ENCODE measurements at regions not wholly inside any gene's neighbourhood (a gene's known extent, or its start where the extent isn't known, plus 50 kb on each side); places are given as distances from the start of the nearest gene placed in this dataset.

DNA sequence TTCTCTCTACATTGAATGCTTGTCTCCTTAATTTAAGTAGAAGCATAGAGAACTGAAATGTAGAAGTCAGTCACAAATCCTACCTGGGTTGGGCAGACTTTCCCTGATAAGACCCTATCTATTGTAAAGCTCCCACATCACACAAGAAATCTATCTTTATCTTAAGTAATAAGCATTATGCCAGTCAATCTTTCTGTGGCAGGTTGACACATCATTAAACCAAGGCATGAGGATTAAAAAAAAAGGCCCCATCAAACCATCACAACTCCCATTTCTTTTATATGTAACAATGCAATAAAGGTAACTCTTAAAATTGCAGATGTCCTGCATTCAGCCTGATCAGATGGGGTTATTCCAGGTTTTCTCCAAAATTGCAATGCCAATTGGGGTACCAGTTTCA is 311.8 kb downstream of the TOX3 start:
- Histone ChIP-seq H3K4me1 (ENCODE audit: insufficient read depth, low read length) (no peaks in the 10 kb centered on the region), H3K9me3 (ENCODE audit: control insufficient read depth, insufficient read depth, low read length) (peaks cover 3% of the 10 kb centered on the region; the same call in 1 of the 2 replicates), H3K9ac (ENCODE audit: low read depth, low read length) (no peak overlapping the region), H3K36me3 (ENCODE audit: insufficient read depth, low read length) (no peaks in the 10 kb centered on the region)

GRCh38 chr16:52234626-52235025 is 312.3 kb downstream of the TOX3 start:
- Histone ChIP-seq H3K9me3 (ENCODE audit: control insufficient read depth, insufficient read depth, low read length) (peaks cover 3% of the 10 kb centered on the region; the same call in 1 of the 2 replicates), H3K9ac (ENCODE audit: low read depth, low read length) (no peak overlapping the region), H3K4me1 (ENCODE audit: insufficient read depth, low read length) (no peaks in the 10 kb centered on the region)

GRCh38 chr16:52229471-52229870 is 317.5 kb downstream of the TOX3 start:
- Histone ChIP-seq H3K9me3 (ENCODE audit: control insufficient read depth, insufficient read depth, low read length) (no peaks in the 10 kb centered on the region), H3K4me1 (ENCODE audit: insufficient read depth, low read length) (no peaks in the 10 kb centered on the region), H3K9ac (ENCODE audit: low read depth, low read length) (no peak overlapping the region), H3K36me3 (ENCODE audit: insufficient read depth, low read length) (no peaks in the 10 kb centered on the region)

More at GRCh38 chr16:52234626-52235025, 312.3 kb downstream of the TOX3 start:
- H3K36me3 ChIP-seq (ENCODE audit: insufficient read depth, low read length): no peaks in the 10 kb centered on the region

- H3K9ac ChIP-seq (ENCODE audit: low read depth, low read length): no peak overlapping the region
- no peaks in the 10 kb centered on the region for H3K9me3 ChIP-seq (ENCODE audit: control insufficient read depth, insufficient read depth, low read length)
- H3K36me3 ChIP-seq (ENCODE audit: insufficient read depth, low read length): no peaks in the 10 kb centered on the region
- no peaks in the 10 kb centered on the region for H3K4me1 ChIP-seq (ENCODE audit: insufficient read depth, low read length)
Observed at GRCh38 chr16:52227851-52228250, 319.1 kb downstream of the TOX3 start.

GRCh38 chr16:52212841-52213240 is 334.1 kb downstream of the TOX3 start:
- Histone ChIP-seq H3K36me3 (ENCODE audit: insufficient read depth, low read length) (no peaks in the 10 kb centered on the region), H3K9me3 (ENCODE audit: control insufficient read depth, insufficient read depth, low read length) (no peaks in the 10 kb centered on the region), H3K4me1 (ENCODE audit: insufficient read depth, low read length) (no peaks in the 10 kb centered on the region), H3K9ac (ENCODE audit: low read depth, low read length) (no peak overlapping the region)

DNA sequence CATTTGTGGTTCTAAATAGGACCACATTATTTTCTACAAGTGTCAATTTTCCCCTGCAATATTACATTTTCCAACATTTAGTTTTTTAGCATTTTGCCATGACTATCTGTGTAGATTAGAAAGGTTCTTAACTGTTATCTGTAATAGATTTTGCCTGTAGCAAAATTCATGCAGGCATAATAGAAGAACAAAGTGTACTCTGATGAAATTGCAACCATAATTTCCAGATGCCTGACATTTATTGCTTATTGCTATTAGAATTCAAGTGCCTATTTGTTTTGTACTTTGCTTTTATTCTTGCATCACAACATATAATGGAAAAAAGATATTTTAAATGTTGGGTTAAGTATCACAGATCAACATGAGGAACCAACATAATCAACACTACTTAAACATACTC is 337.7 kb downstream of the TOX3 start:
- Histone ChIP-seq H3K9ac (ENCODE audit: low read depth, low read length) (no peak overlapping the region), H3K4me1 (ENCODE audit: insufficient read depth, low read length) (no peaks in the 10 kb centered on the region), H3K9me3 (ENCODE audit: control insufficient read depth, insufficient read depth, low read length) (no peaks in the 10 kb centered on the region; the same call in 1 of the 2 replicates), H3K36me3 (ENCODE audit: insufficient read depth, low read length) (no peaks in the 10 kb centered on the region)

DNA sequence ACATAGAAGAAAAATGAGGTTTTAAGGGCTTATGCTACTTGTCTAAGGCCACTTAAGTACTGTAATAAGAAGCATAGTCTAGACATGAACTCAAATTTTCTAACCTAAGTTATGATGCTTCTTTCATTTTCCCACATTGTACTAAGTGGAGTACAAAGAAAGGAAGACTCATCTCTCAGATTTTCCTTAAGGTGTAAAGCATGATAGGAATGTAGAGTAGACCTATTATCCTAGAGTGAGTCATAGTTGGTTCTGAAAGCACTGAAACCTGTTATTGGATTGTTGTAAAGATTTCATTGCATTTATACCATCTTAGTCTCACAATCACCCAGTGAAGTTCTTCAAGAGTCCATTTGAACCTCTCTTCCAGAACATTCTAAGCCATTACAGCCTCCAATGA is 343.8 kb downstream of the TOX3 start:
- Histone ChIP-seq H3K9ac (ENCODE audit: low read depth, low read length) (no peak overlapping the region), H3K4me1 (ENCODE audit: insufficient read depth, low read length) (peaks cover 3% of the 10 kb centered on the region; the same call in 1 of the 2 replicates), H3K36me3 (ENCODE audit: insufficient read depth, low read length) (no peaks in the 10 kb centered on the region), H3K9me3 (ENCODE audit: control insufficient read depth, insufficient read depth, low read length) (no peaks in the 10 kb centered on the region; the same call in 1 of the 2 replicates)

GRCh38 chr16:52193441-52193840 is 353.5 kb downstream of the TOX3 start:
- H3K9me3 ChIP-seq (ENCODE audit: control insufficient read depth, insufficient read depth, low read length): no peaks in the 10 kb centered on the region
- no peaks in the 10 kb centered on the region for H3K4me1 ChIP-seq (ENCODE audit: insufficient read depth, low read length)
- H3K9ac ChIP-seq (ENCODE audit: low read depth, low read length): no peak overlapping the region
- no peaks in the 10 kb centered on the region for H3K36me3 ChIP-seq (ENCODE audit: insufficient read depth, low read length)

GRCh38 chr16:52191531-52192134 is 355.3 kb downstream of the TOX3 start:
- no peak overlapping the region for H3K9ac ChIP-seq (ENCODE audit: low read depth, low read length)
- no peaks in the 10 kb centered on the region for H3K4me1 ChIP-seq (ENCODE audit: insufficient read depth, low read length)
- no peaks in the 10 kb centered on the region for H3K9me3 ChIP-seq (ENCODE audit: control insufficient read depth, insufficient read depth, low read length)
- H3K36me3 ChIP-seq (ENCODE audit: insufficient read depth, low read length): no peaks in the 10 kb centered on the region

- H3K9me3 ChIP-seq (ENCODE audit: control insufficient read depth, insufficient read depth, low read length): no peaks in the 10 kb centered on the region
- no peaks in the 10 kb centered on the region for H3K4me1 ChIP-seq (ENCODE audit: insufficient read depth, low read length)
- no peak overlapping the region for H3K9ac ChIP-seq (ENCODE audit: low read depth, low read length)
- no peaks in the 10 kb centered on the region for H3K36me3 ChIP-seq (ENCODE audit: insufficient read depth, low read length)
Observed at GRCh38 chr16:52184336-52184735, 362.6 kb downstream of the TOX3 start.

- no peaks in the 10 kb centered on the region for H3K9me3 ChIP-seq (ENCODE audit: control insufficient read depth, insufficient read depth, low read length)
Observed at GRCh38 chr16:52182840-52183239, 364.1 kb downstream of the TOX3 start.

GRCh38 chr16:52174168-52174567 is 372.8 kb downstream of the TOX3 start:
- Histone ChIP-seq H3K4me1 (ENCODE audit: insufficient read depth, low read length) (peaks cover 5% of the 10 kb centered on the region; the same call in 1 of the 2 replicates), H3K36me3 (ENCODE audit: insufficient read depth, low read length) (no peaks in the 10 kb centered on the region), H3K9me3 (ENCODE audit: control insufficient read depth, insufficient read depth, low read length) (no peaks in the 10 kb centered on the region), H3K9ac (ENCODE audit: low read depth, low read length) (no peak overlapping the region)

More at GRCh38 chr16:52182840-52183239, 364.1 kb downstream of the TOX3 start:
- no peak overlapping the region for H3K9ac ChIP-seq (ENCODE audit: low read depth, low read length)
- no peaks in the 10 kb centered on the region for H3K4me1 ChIP-seq (ENCODE audit: insufficient read depth, low read length)
- no peaks in the 10 kb centered on the region for H3K36me3 ChIP-seq (ENCODE audit: insufficient read depth, low read length)

DNA sequence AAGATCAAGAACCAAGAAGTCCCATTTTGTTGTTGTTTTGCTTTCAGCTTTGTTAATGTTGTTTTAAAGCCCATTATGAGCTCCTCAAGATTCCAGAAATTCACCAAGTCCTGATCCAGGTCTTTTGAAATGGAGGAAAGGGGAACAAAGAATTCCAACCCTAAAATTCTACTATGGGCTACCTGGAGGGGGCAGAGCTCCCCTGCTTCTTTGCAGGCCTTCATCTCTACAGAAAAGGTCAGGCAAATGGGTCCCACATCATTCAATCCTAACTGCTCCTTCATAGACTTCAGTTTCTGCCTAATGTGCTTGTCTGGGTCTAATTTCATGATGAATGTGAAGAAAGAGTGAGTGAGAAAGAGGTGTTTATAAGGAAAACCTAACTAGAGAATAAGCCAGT is 375.5 kb downstream of the TOX3 start:
- H3K9me3 ChIP-seq (ENCODE audit: control insufficient read depth, insufficient read depth, low read length): no peaks in the 10 kb centered on the region
- no peak overlapping the region for H3K9ac ChIP-seq (ENCODE audit: low read depth, low read length)
- peaks cover 5% of the 10 kb centered on the region; the same call in 1 of the 2 replicates for H3K4me1 ChIP-seq (ENCODE audit: insufficient read depth, low read length)
- no peaks in the 10 kb centered on the region for H3K36me3 ChIP-seq (ENCODE audit: insufficient read depth, low read length)

- H3K36me3 ChIP-seq (ENCODE audit: insufficient read depth, low read length): no peaks in the 10 kb centered on the region
- H3K9me3 ChIP-seq (ENCODE audit: control insufficient read depth, insufficient read depth, low read length): no peaks in the 10 kb centered on the region; the same call in 1 of the 2 replicates
- H3K4me1 ChIP-seq (ENCODE audit: insufficient read depth, low read length): no peaks in the 10 kb centered on the region
- H3K9ac ChIP-seq (ENCODE audit: low read depth, low read length): no peak overlapping the region
Observed at GRCh38 chr16:52167328-52167727, 379.6 kb downstream of the TOX3 start.

DNA sequence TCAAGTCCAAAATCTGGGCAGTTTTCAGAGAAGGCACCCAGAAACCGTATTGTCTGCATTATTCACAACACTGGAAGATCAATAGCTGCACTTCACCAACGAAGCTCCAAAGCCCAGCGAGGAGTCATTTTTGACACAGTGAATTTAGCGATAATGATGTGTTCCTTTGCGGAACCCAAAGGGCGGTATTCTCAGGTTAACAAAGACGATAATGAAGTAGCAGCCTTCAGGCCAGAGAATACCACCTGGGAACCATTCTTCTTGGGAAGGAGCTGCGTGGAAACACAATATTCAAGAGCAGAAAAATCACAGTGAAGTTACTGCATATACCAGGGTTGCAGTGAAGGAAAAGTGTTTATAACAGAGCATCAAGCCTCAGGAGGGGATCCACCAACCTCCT is 381.0 kb downstream of the TOX3 start:
- no peak overlapping the region for H3K9ac ChIP-seq (ENCODE audit: low read depth, low read length)
- H3K4me1 ChIP-seq (ENCODE audit: insufficient read depth, low read length): no peaks in the 10 kb centered on the region
- no peaks in the 10 kb centered on the region for H3K36me3 ChIP-seq (ENCODE audit: insufficient read depth, low read length)

More for the DNA sequence above, 381.0 kb downstream of the TOX3 start:
- H3K9me3 ChIP-seq (ENCODE audit: control insufficient read depth, insufficient read depth, low read length): no peaks in the 10 kb centered on the region; the same call in 1 of the 2 replicates
